GM10266 (cell line): ENCODE measurements at regions not wholly inside any gene's neighbourhood (a gene's known extent, or its start where the extent isn't known, plus 50 kb on each side); places are given as distances from the start of the nearest gene placed in this dataset.

Experiments used
- DNase-seq: peaks from one replicate; pipeline ENCODE4 v3.0.0; 2012; ENCODE audit errors: extremely low spot score
- CTCF ChIP-seq: IDR thresholded peaks from 2 replicates; pipeline ENCODE4 v1.5.1; 2012; ENCODE audit warnings: mild to moderate bottlenecking, low read depth; ENCODE audit not compliant: control insufficient read depth, insufficient read depth; ENCODE audit errors: missing control alignments

- DNase-seq = no peak
- TF ChIP-seq CTCF = no peak
Observed at GRCh38 chr2:65823511-65823910, 391.1 kb upstream of the SPRED2 start.

GRCh38 chr2:65820454-65820853 is 388.1 kb upstream of the SPRED2 start:
- no peak for DNase-seq
- TF ChIP-seq CTCF = no peak

GRCh38 chr2:65819963-65820362 is 387.6 kb upstream of the SPRED2 start:
- TF ChIP-seq CTCF = no peak
- DNase-seq = no peak

GRCh38 chr2:65818873-65819451 is 386.6 kb upstream of the SPRED2 start:
- DNase-seq = no peak
- TF ChIP-seq CTCF = no peak

GRCh38 chr2:65813631-65814173 is 381.3 kb upstream of the SPRED2 start:
- no peak for TF ChIP-seq CTCF
- DNase-seq = no peak

GRCh38 chr2:65812887-65813286 is 380.5 kb upstream of the SPRED2 start:
- TF ChIP-seq CTCF = no peak
- no peak for DNase-seq

GRCh38 chr2:65807942-65808341 is 375.5 kb upstream of the SPRED2 start:
- DNase-seq = no peak
- TF ChIP-seq CTCF = no peak
